Smooth muscle cell (in vitro differentiated cells): ENCODE measurements at regions not wholly inside any gene's neighbourhood (a gene's known extent, or its start where the extent isn't known, plus 50 kb on each side); places are given as distances from the start of the nearest gene placed in this dataset.
A peak's percentile ranks its signal among the peaks of the same experiment; 100 is the strongest.

Source experiments
- DNase-seq: peaks from one replicate; lab custom pipeline; 2025; ENCODE audit not compliant: unreplicated experiment; lab: John Stamatoyannopoulos, UW
- H2AFZ ChIP-seq: fragments of 200-600 bp; sonication (generic); 2 replicates; pipeline ENCODE4 v1.6.0; 2016; ENCODE audit warnings: antibody characterized with exemption, low read depth, mild to moderate bottlenecking
- H3F3A ChIP-seq: fragments of 200-600 bp; sonication (generic); 2 replicates; pipeline ENCODE4 v1.6.0; 2017; ENCODE audit warnings: antibody characterized with exemption, low read depth
- H3K27ac ChIP-seq: fragments of 200-600 bp; sonication (generic); 2 replicates; pipeline ENCODE4 v1.5.1; 2016; ENCODE audit warnings: low read depth, mild to moderate bottlenecking
- H3K27me3 ChIP-seq: fragments of 200-600 bp; sonication (generic); 2 replicates; pipeline ENCODE4 v1.6.1; 2016; ENCODE audit warnings: low read depth, mild to moderate bottlenecking
- H3K36me3 ChIP-seq: fragments of 200-600 bp; sonication (generic); 2 replicates; pipeline ENCODE4 v1.5.1; 2016; ENCODE audit warnings: low read depth
- H3K4me1 ChIP-seq: fragments of 200-600 bp; sonication (generic); 2 replicates; pipeline ENCODE4 v1.5.1; 2016; ENCODE audit warnings: low read depth
- H3K4me2 ChIP-seq: fragments of 200-600 bp; sonication (generic); 2 replicates; pipeline ENCODE4 v1.6.0; 2016; ENCODE audit warnings: mild to moderate bottlenecking
- H3K4me3 ChIP-seq: fragments of 200-600 bp; sonication (generic); 2 replicates; pipeline ENCODE4 v1.5.1; 2016; ENCODE audit warnings: mild to moderate bottlenecking
- H3K79me2 ChIP-seq: fragments of 200-600 bp; sonication (generic); 2 replicates; pipeline ENCODE4 v1.6.0; 2016; ENCODE audit warnings: low read depth, mild to moderate bottlenecking
- H3K9ac ChIP-seq: fragments of 200-600 bp; sonication (generic); 2 replicates; pipeline ENCODE4 v1.6.0; 2016; ENCODE audit warnings: low read depth
- H3K9me3 ChIP-seq: fragments of 200-600 bp; sonication (generic); replicated peaks from 2 replicates; pipeline ENCODE4 v1.5.1; 2016; ENCODE audit warnings: low read depth
- H4K20me1 ChIP-seq: fragments of 200-600 bp; sonication (generic); 2 replicates; pipeline ENCODE4 v1.6.0; 2016; ENCODE audit warnings: low read depth
- CTCF ChIP-seq: fragments of 200-600 bp; sonication (generic); IDR thresholded peaks from 2 replicates; pipeline ENCODE4 v1.5.1; 2017; ENCODE audit warnings: borderline replicate concordance, mild to moderate bottlenecking, antibody characterized with exemption; ENCODE audit not compliant: insufficient read depth, poor library complexity, severe bottlenecking
- WGBS: methylation state at CpG from one replicate; pipeline ENCODE4 v1.1.7; 2016; ENCODE audit warnings: low lambda C conversion rate; 5-methylcytosine and 5-hydroxymethylcytosine counted together

GRCh38 chr2:236904389-236905263, 181.1 kb upstream of the COPS8 start:
- H3K9me3 ChIP-seq: no peaks in the 10 kb centered on the region
- no peak overlapping the region for H2AFZ ChIP-seq
- H3K36me3 ChIP-seq: no peaks in the 10 kb centered on the region
- H3K4me1 ChIP-seq: no peaks in the 10 kb centered on the region
- no peak overlapping the region for H3K4me3 ChIP-seq
- H4K20me1 ChIP-seq: no peaks in the 10 kb centered on the region
- no peak overlapping the region for H3K27ac ChIP-seq
- no peak overlapping the region for H3K4me2 ChIP-seq
- H3K27me3 ChIP-seq: no peaks in the 10 kb centered on the region
- peaks cover 5% of the 10 kb centered on the region for H3F3A ChIP-seq
- no peak for TF ChIP-seq CTCF
- no peak for DNase-seq
- H3K79me2 ChIP-seq: no peaks in the 10 kb centered on the region
- 92% methylated on average over 13 of the region's 13 CpGs for WGBS
- no peak overlapping the region for H3K9ac ChIP-seq

GRCh38 chr2:236905976-236906375, 179.7 kb upstream of the COPS8 start:
- Histone ChIP-seq H4K20me1 (no peaks in the 10 kb centered on the region), H3K4me2 (no peak overlapping the region), H3F3A (peaks cover 6% of the 10 kb centered on the region), H3K27me3 (no peaks in the 10 kb centered on the region), H3K4me3 (no peak overlapping the region), H3K36me3 (no peaks in the 10 kb centered on the region), H2AFZ (no peak overlapping the region), H3K9ac (no peak overlapping the region), H3K9me3 (no peaks in the 10 kb centered on the region), H3K27ac (no peak overlapping the region), H3K79me2 (no peaks in the 10 kb centered on the region), H3K4me1 (no peaks in the 10 kb centered on the region)
- DNase-seq: no peak
- TF ChIP-seq CTCF: no peak
- 85% methylated on average over 8 of the region's 8 CpGs for WGBS

GRCh38 chr2:236908439-236909192, 177.1 kb upstream of the COPS8 start:
- H3K9ac ChIP-seq: no peak overlapping the region
- no peaks in the 10 kb centered on the region for H3K27me3 ChIP-seq
- H3K4me3 ChIP-seq: no peak overlapping the region
- H4K20me1 ChIP-seq: no peaks in the 10 kb centered on the region
- H3K4me1 ChIP-seq: no peaks in the 10 kb centered on the region
- H3K79me2 ChIP-seq: no peaks in the 10 kb centered on the region
- peaks cover 6% of the 10 kb centered on the region for H3F3A ChIP-seq
- no peaks in the 10 kb centered on the region for H3K9me3 ChIP-seq
- peak overlapping the region; percentile 33 for H3K4me2 ChIP-seq
- DNase-seq: no peak
- H2AFZ ChIP-seq: peak overlapping the region; percentile 21
- WGBS: 51% methylated on average over 13 of the region's 16 CpGs
- H3K27ac ChIP-seq: peak overlapping the region; percentile 50
- no peak for TF ChIP-seq CTCF
- no peaks in the 10 kb centered on the region for H3K36me3 ChIP-seq
